ENCODE measurements at regions not wholly inside any gene's neighbourhood (a gene's known extent, or its start where the extent isn't known, plus 50 kb on each side); places are given as distances from the start of the nearest gene placed in this dataset.

DNA sequence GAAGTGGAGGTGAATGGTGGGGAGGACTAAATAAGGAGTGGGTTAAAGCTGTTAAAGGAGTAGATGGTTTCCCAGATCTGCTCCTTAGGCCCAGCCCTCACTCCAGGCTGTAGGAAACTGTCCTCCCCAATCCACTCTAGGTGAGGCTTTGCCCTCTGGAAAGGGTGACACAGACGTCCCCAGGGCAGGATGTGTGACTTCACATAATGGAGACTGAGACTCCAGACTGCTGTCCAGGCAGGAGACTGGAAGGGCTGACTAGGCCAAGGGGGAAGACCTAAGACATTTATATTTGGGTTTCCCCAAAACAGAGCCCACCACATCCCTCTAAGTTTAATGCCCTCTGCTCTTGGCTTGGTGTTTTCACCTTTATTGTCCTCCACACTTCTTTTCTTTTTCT lies 488.5 kb downstream of the SHQ1 start:
- H3K36me3 ChIP-seq = no peaks in the 10 kb centered on the region
- TF ChIP-seq, protein P1, sequence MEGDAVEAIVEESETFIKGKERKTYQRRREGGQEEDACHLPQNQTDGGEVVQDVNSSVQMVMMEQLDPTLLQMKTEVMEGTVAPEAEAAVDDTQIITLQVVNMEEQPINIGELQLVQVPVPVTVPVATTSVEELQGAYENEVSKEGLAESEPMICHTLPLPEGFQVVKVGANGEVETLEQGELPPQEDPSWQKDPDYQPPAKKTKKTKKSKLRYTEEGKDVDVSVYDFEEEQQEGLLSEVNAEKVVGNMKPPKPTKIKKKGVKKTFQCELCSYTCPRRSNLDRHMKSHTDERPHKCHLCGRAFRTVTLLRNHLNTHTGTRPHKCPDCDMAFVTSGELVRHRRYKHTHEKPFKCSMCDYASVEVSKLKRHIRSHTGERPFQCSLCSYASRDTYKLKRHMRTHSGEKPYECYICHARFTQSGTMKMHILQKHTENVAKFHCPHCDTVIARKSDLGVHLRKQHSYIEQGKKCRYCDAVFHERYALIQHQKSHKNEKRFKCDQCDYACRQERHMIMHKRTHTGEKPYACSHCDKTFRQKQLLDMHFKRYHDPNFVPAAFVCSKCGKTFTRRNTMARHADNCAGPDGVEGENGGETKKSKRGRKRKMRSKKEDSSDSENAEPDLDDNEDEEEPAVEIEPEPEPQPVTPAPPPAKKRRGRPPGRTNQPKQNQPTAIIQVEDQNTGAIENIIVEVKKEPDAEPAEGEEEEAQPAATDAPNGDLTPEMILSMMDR (IDR thresholded peaks at IDR 0.05; ENCODE audit: borderline replicate concordance) = no peak
- H3K4me3 ChIP-seq = no peak overlapping the region
- no peak for DNase-seq
- H3K27ac ChIP-seq (replicated peaks) = no peak overlapping the region
- no peaks in the 10 kb centered on the region for H3K9me3 ChIP-seq (replicated peaks)
- peaks cover 7% of the 10 kb centered on the region for H3K27me3 ChIP-seq (ENCODE audit: low read depth)
- intact Hi-C loops (cut with micrococcal nuclease) = no loop called here
- no peaks in the 10 kb centered on the region for H3K4me1 ChIP-seq

DNA sequence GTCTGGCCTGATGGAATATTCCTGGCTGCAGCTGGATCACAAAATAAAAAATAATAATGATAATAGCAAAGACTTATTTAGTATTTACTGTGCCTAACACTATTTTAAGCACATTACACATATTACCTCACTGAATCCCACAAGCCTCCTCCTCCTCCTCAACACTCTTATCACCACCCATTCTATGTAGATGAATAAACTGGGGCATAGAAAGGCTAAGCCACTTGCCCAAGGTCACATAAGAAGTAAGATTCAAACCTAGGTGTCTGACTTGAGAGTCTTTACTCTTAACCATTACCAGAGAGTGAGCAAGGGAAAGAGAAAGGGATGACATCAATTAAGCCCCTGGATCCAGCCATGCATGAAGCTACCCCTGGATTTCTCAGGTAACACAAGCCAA lies 493.1 kb downstream of the SHQ1 start:
- TF ChIP-seq, protein P1 (IDR thresholded peaks at IDR 0.05; ENCODE audit: borderline replicate concordance) = no peak
- DNase-seq = no peak
- H3K9me3 ChIP-seq (replicated peaks) = no peaks in the 10 kb centered on the region
- no peak overlapping the region for H3K4me3 ChIP-seq
- no peak overlapping the region for H3K27ac ChIP-seq (replicated peaks)
- no peaks in the 10 kb centered on the region for H3K36me3 ChIP-seq
- intact Hi-C loops (cut with micrococcal nuclease) = no loop called here
- no peaks in the 10 kb centered on the region for H3K4me1 ChIP-seq
- no peaks in the 10 kb centered on the region for H3K27me3 ChIP-seq (ENCODE audit: low read depth)

DNA sequence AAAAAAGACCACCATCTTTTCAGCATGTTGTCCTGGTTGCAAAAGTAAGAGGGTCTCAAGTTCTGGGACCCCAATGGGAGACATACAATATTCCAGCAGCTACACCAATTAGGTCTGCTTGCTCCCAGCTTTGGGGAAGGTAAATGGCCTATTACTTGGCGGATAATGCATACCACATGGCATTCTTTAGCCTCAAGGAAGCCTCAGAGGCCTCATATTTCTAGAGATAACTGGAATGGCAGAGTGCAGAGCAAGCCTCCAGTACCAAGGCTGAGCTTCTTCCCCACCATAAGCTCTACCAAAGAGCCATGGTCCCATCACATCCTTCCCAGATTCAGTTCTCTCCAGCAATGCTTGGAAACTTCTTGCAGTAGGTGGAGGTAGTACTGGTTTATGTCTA lies 493.8 kb downstream of the SHQ1 start:
- intact Hi-C loops (cut with micrococcal nuclease) = no loop called here
- no peaks in the 10 kb centered on the region for H3K36me3 ChIP-seq
- H3K4me1 ChIP-seq = no peaks in the 10 kb centered on the region
- H3K27ac ChIP-seq (replicated peaks) = no peak overlapping the region
- TF ChIP-seq, protein P1 (IDR thresholded peaks at IDR 0.05; ENCODE audit: borderline replicate concordance) = no peak
- H3K9me3 ChIP-seq (replicated peaks) = no peaks in the 10 kb centered on the region
- DNase-seq = no peak
- no peak overlapping the region for H3K4me3 ChIP-seq
- H3K27me3 ChIP-seq (ENCODE audit: low read depth) = no peaks in the 10 kb centered on the region

DNA sequence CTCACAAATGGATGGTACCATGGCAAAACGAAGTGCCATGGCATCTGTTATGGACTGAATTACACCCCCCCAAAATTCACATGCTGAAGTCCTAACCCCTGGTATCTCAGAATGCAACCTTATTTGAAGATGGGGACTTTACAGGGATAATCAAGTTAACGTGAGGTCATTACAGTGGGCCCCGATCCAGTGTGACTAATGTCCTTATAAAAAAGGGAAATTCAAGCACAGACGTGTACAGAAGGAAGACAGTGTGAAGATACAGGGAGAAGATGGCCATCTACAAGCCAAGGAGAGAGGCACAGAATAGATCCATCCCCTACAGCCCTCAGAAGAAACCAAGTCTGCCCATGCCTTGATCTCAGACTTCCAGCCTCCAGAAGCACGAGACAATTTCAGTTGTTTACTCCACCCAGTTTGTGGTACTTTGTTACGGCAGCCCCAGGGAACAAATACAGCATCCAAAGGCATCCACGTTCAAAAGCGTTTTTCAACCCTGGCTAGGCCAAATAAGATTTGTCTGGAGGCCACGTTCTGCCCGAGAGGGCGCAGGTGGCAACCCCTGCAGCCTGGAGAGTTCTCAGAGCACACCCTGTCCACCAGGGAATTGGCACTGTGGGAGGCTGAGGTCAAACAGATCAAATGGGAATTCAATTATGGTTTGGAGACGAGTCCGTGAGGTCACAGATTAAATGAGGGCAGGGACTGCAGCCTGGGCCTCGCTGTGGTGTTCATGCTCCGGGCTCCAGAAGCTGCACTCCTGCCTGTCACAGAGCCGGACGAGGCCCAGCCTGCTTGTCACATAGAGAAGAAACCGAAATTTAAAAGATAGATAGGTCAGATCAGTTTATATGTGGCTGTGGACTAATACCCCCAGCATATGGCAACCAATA lies 494.8 kb downstream of the SHQ1 start:
- Histone ChIP-seq H3K4me1 (no peaks in the 10 kb centered on the region), H3K27ac (replicated peaks) (no peak overlapping the region), H3K27me3 (ENCODE audit: low read depth) (no peaks in the 10 kb centered on the region), H3K36me3 (no peaks in the 10 kb centered on the region), H3K9me3 (replicated peaks) (no peaks in the 10 kb centered on the region), H3K4me3 (no peak overlapping the region)
- DNase-seq = no peak
- TF ChIP-seq, protein P1 (IDR thresholded peaks at IDR 0.05; ENCODE audit: borderline replicate concordance) = no peak
- intact Hi-C loops (cut with micrococcal nuclease) = no loop called here

DNA sequence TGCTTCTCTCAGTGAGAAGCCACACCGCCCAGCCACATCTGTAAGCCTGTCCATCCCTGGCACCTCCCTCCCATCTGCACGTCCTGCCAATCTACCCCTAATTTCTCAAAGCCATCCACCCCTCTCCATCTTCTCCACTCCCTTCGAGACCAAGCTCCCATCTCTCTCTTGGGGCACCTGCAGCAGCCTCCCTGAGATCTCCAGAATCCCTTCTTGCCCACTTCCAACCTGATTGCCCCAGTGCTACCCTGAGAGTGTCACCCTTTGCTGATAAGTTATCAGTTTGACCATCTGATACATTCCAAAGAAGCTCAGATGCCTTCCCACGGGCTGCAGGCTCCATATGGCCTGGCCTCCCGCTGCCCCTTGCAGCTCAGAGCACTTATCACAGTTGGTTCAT lies 496.1 kb downstream of the SHQ1 start:
- DNase-seq = no peak
- intact Hi-C loops (cut with micrococcal nuclease) = no loop called here
- H3K4me3 ChIP-seq = no peak overlapping the region
- no peaks in the 10 kb centered on the region for H3K27me3 ChIP-seq (ENCODE audit: low read depth)
- no peaks in the 10 kb centered on the region for H3K36me3 ChIP-seq
- H3K4me1 ChIP-seq = peaks cover 7% of the 10 kb centered on the region
- no peak overlapping the region for H3K27ac ChIP-seq (replicated peaks)
- no peaks in the 10 kb centered on the region for H3K9me3 ChIP-seq (replicated peaks)
- TF ChIP-seq, protein P1 (IDR thresholded peaks at IDR 0.05; ENCODE audit: borderline replicate concordance) = no peak
